ENCODE measurements at regions not wholly inside any gene's neighbourhood (a gene's known extent, or its start where the extent isn't known, plus 50 kb on each side); places are given as distances from the start of the nearest gene placed in this dataset.

- H3K27ac ChIP-seq (ENCODE audit: low read depth, low read length) = no peak overlapping the region
- Mint-ChIP-seq H3K4me3 (no peak overlapping the region), H3K27ac (no peak overlapping the region), H3K36me3 (ENCODE audit: low read depth) (no peaks in the 10 kb centered on the region), H3K9me3 (no peaks in the 10 kb centered on the region), H3K4me1 (peaks cover 9% of the 10 kb centered on the region), H3K27me3 (ENCODE audit: insufficient read depth) (no peaks in the 10 kb centered on the region)
- H3K4me3 ChIP-seq (ENCODE audit: low read length) = no peak overlapping the region
- TF ChIP-seq CTCF (conservative IDR thresholded peaks at IDR 0.05) = no peak
- no peaks in the 10 kb centered on the region for H3K4me1 ChIP-seq (ENCODE audit: control insufficient read depth, insufficient read depth, low read length)
- 0% methylated on average over 1 of the region's 1 CpG; no CpG with 5 or more reads in 1 of the 2 experiments for WGBS, 2 experiments (ENCODE audit: insufficient coverage in 1 of 2, insufficient read length in 1 of 2)
- H3K9ac ChIP-seq (ENCODE audit: extremely low read depth, low read length, poor library complexity, severe bottlenecking) = no peak overlapping the region
- no peaks in the 10 kb centered on the region for H3K9me3 ChIP-seq (ENCODE audit: control insufficient read depth, low read length)
- H3K36me3 ChIP-seq (ENCODE audit: control insufficient read depth, insufficient read depth, low read length) = no peaks in the 10 kb centered on the region
- no peak for DNase-seq
- H3K27me3 ChIP-seq (ENCODE audit: control insufficient read depth, insufficient read depth, low read length, poor library complexity, severe bottlenecking) = no peaks in the 10 kb centered on the region
Observed at GRCh38 chr3:117471831-117472230, 762.3 kb downstream of the TUSC7 start.

GRCh38 chr3:117473981-117474538 is 764.5 kb downstream of the TUSC7 start:
- peak; percentile 59 for DNase-seq
- WGBS, 2 experiments (ENCODE audit: insufficient coverage in 1 of 2, insufficient read length in 1 of 2) = 72 to 100% methylated on average over 1 to 7 of the region's 8 CpGs

GRCh38 chr3:117476572-117476971 is 767.0 kb downstream of the TUSC7 start:
- Histone ChIP-seq H3K4me3 (ENCODE audit: low read length) (no peak overlapping the region), H3K9ac (ENCODE audit: extremely low read depth, low read length, poor library complexity, severe bottlenecking) (no peak overlapping the region), H3K36me3 (ENCODE audit: control insufficient read depth, insufficient read depth, low read length) (no peaks in the 10 kb centered on the region), H3K9me3 (ENCODE audit: control insufficient read depth, low read length) (no peaks in the 10 kb centered on the region), H3K27me3 (ENCODE audit: control insufficient read depth, insufficient read depth, low read length, poor library complexity, severe bottlenecking) (no peaks in the 10 kb centered on the region), H3K4me1 (ENCODE audit: control insufficient read depth, insufficient read depth, low read length) (no peaks in the 10 kb centered on the region), H3K27ac (ENCODE audit: low read depth, low read length) (no peak overlapping the region)
- DNase-seq = no peak
- no peaks in the 10 kb centered on the region for H3K27me3 Mint-ChIP-seq (ENCODE audit: insufficient read depth)
- H3K9me3 Mint-ChIP-seq = no peaks in the 10 kb centered on the region
- no peak overlapping the region for H3K27ac Mint-ChIP-seq
- peaks cover 9% of the 10 kb centered on the region for H3K4me1 Mint-ChIP-seq
- TF ChIP-seq CTCF (conservative IDR thresholded peaks at IDR 0.05) = no peak
- H3K4me3 Mint-ChIP-seq = no peak overlapping the region
- H3K36me3 Mint-ChIP-seq (ENCODE audit: low read depth) = no peaks in the 10 kb centered on the region
- 84 to 96% methylated on average over 2 of the region's 2 CpGs for WGBS, 2 experiments (ENCODE audit: insufficient coverage in 1 of 2, insufficient read length in 1 of 2)

More at GRCh38 chr3:117473981-117474538, 764.5 kb downstream of the TUSC7 start:
- Mint-ChIP-seq H3K4me1 (peaks cover 9% of the 10 kb centered on the region), H3K36me3 (ENCODE audit: low read depth) (no peaks in the 10 kb centered on the region), H3K27me3 (ENCODE audit: insufficient read depth) (no peaks in the 10 kb centered on the region), H3K27ac (no peak overlapping the region), H3K4me3 (no peak overlapping the region), H3K9me3 (no peaks in the 10 kb centered on the region)
- H3K36me3 ChIP-seq (ENCODE audit: control insufficient read depth, insufficient read depth, low read length) = no peaks in the 10 kb centered on the region
- H3K9me3 ChIP-seq (ENCODE audit: control insufficient read depth, low read length) = no peaks in the 10 kb centered on the region
- no peak overlapping the region for H3K9ac ChIP-seq (ENCODE audit: extremely low read depth, low read length, poor library complexity, severe bottlenecking)
- no peaks in the 10 kb centered on the region for H3K4me1 ChIP-seq (ENCODE audit: control insufficient read depth, insufficient read depth, low read length)
- no peak overlapping the region for H3K27ac ChIP-seq (ENCODE audit: low read depth, low read length)
- no peak for TF ChIP-seq CTCF (conservative IDR thresholded peaks at IDR 0.05)
- no peak overlapping the region for H3K4me3 ChIP-seq (ENCODE audit: low read length)
- no peaks in the 10 kb centered on the region for H3K27me3 ChIP-seq (ENCODE audit: control insufficient read depth, insufficient read depth, low read length, poor library complexity, severe bottlenecking)

Data from endodermal cell (in vitro differentiated cells).